ENCODE measurements at regions not wholly inside any gene's neighbourhood (a gene's known extent, or its start where the extent isn't known, plus 50 kb on each side); places are given as distances from the start of the nearest gene placed in this dataset.

DNA sequence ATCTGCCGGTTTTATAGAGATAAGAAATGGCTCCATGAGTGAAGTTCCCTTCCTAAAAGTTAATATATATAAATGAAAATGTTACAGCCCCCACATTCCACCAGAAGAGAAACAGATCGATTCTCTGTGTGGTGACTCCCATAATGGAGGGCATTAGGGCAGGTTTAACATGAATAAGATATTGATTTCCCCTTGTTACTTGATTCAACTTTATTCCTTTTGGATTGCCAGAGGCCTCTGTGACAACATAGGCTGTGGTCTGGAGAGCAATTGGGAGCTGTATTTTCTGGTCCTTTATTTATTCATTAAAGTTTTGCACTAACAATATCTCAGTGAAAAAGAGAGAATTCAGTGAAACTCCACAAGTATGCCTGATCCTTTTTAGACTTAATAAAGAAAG lies 125.2 kb upstream of the CCDC196 start:
- no peaks in the 10 kb centered on the region for H3K27me3 ChIP-seq (ENCODE audit: control insufficient read depth in 1 of 2, insufficient read depth in 2 of 2, low read length in 2 of 2)
- WGBS, 2 donors: 28 to 31% methylated on average over 2 of the region's 2 CpGs
- no peaks in the 10 kb centered on the region for H3K36me3 ChIP-seq (ENCODE audit: control insufficient read depth in 2 of 2, insufficient read depth in 2 of 2, low read length in 1 of 2)

GRCh38 chr14:66365388-66365787 lies 120.8 kb upstream of the CCDC196 start:
- H3K27ac ChIP-seq (ENCODE audit: low read depth in 2 of 2, low read length in 1 of 2): no peak overlapping the region
- H3K4me1 ChIP-seq (ENCODE audit: control insufficient read depth in 2 of 2, insufficient read depth in 2 of 2, low read length in 1 of 2): no peaks in the 10 kb centered on the region
- no peaks in the 10 kb centered on the region for H3K9me3 ChIP-seq (ENCODE audit: control insufficient read depth in 2 of 2, insufficient read depth in 1 of 2, low read depth in 1 of 2, low read length in 1 of 2)
- no peaks in the 10 kb centered on the region for H3K27me3 ChIP-seq (ENCODE audit: control insufficient read depth in 1 of 2, insufficient read depth in 2 of 2, low read length in 2 of 2)
- H3K36me3 ChIP-seq (ENCODE audit: control insufficient read depth in 2 of 2, insufficient read depth in 2 of 2, low read length in 1 of 2): no peaks in the 10 kb centered on the region
- 77 to 95% methylated on average over 4 of the region's 4 CpGs for WGBS, 2 donors
- H3K4me3 ChIP-seq (ENCODE audit: low read depth in 1 of 2, low read length in 2 of 2): no peak overlapping the region

More for the DNA sequence above, 125.2 kb upstream of the CCDC196 start:
- H3K9me3 ChIP-seq (ENCODE audit: control insufficient read depth in 2 of 2, insufficient read depth in 1 of 2, low read depth in 1 of 2, low read length in 1 of 2): no peaks in the 10 kb centered on the region
- H3K4me1 ChIP-seq (ENCODE audit: control insufficient read depth in 2 of 2, insufficient read depth in 2 of 2, low read length in 1 of 2): no peaks in the 10 kb centered on the region
- H3K27ac ChIP-seq (ENCODE audit: low read depth in 2 of 2, low read length in 1 of 2): no peak overlapping the region
- no peak overlapping the region for H3K4me3 ChIP-seq (ENCODE audit: low read depth in 1 of 2, low read length in 2 of 2)

- H3K9me3 ChIP-seq (ENCODE audit: control insufficient read depth in 2 of 2, insufficient read depth in 1 of 2, low read depth in 1 of 2, low read length in 1 of 2): no peaks in the 10 kb centered on the region
- no peaks in the 10 kb centered on the region for H3K4me1 ChIP-seq (ENCODE audit: control insufficient read depth in 2 of 2, insufficient read depth in 2 of 2, low read length in 1 of 2)
- WGBS, 2 donors: 74 to 83% methylated on average over 4 of the region's 4 CpGs
- no peak overlapping the region for H3K27ac ChIP-seq (ENCODE audit: low read depth in 2 of 2, low read length in 1 of 2)
- H3K27me3 ChIP-seq (ENCODE audit: control insufficient read depth in 1 of 2, insufficient read depth in 2 of 2, low read length in 2 of 2): no peaks in the 10 kb centered on the region
- H3K36me3 ChIP-seq (ENCODE audit: control insufficient read depth in 2 of 2, insufficient read depth in 2 of 2, low read length in 1 of 2): no peaks in the 10 kb centered on the region
- H3K4me3 ChIP-seq (ENCODE audit: low read depth in 1 of 2, low read length in 2 of 2): no peak overlapping the region
Observed at GRCh38 chr14:66369157-66369697, 116.9 kb upstream of the CCDC196 start.

GRCh38 chr14:66371776-66372175 lies 114.4 kb upstream of the CCDC196 start:
- Histone ChIP-seq H3K9me3 (ENCODE audit: control insufficient read depth in 2 of 2, insufficient read depth in 1 of 2, low read depth in 1 of 2, low read length in 1 of 2) (no peaks in the 10 kb centered on the region), H3K4me3 (ENCODE audit: low read depth in 1 of 2, low read length in 2 of 2) (no peak overlapping the region), H3K27me3 (ENCODE audit: control insufficient read depth in 1 of 2, insufficient read depth in 2 of 2, low read length in 2 of 2) (no peaks in the 10 kb centered on the region), H3K27ac (ENCODE audit: low read depth in 2 of 2, low read length in 1 of 2) (no peak overlapping the region), H3K36me3 (ENCODE audit: control insufficient read depth in 2 of 2, insufficient read depth in 2 of 2, low read length in 1 of 2) (no peaks in the 10 kb centered on the region), H3K4me1 (ENCODE audit: control insufficient read depth in 2 of 2, insufficient read depth in 2 of 2, low read length in 1 of 2) (no peaks in the 10 kb centered on the region)
- WGBS, 2 donors: 65 to 76% methylated on average over 2 of the region's 2 CpGs

DNA sequence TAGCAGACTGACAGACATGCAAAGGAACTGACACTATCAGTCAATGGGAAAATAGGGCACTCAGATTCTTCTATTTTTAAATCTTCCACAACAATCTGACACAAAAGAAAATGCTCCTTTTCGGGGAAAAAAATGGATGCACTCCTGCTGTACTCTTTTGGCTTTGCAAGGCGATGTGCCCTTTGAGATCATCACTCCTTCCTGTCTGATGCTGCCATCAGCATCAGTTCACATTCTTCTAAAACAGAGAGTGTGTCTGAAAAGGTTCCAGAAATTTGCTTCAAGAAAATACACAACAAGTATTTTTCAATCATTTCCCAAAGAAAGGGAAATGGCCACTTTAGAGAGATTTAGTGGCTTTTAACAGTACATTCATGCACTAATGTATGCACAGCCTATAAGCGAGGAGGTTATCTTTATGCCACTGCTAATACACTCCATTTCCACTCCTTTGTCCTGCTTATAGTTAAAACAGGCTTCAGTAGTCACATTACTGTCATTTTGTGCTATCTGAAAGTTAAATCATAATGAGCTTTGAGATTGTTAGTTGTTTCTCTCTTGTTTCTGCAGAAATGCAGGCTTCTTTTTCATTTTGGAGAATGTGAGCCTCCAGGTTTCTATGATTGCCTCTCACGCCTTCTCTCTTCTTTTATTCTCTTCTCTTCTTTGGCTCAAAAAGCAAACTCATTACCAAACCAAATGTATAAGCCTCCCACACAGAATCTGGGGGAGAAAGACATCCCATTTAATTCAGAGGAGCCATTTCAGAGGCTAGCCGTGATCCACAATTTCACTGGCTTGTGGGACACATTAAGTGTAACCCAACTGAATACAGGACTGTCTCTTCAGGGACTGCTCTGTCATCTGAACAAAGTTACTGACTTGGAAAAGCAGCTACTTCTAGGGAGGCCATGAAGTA lies 110.9 kb upstream of the CCDC196 start:
- Histone ChIP-seq H3K27ac (ENCODE audit: low read depth in 2 of 2, low read length in 1 of 2) (no peak overlapping the region), H3K4me3 (ENCODE audit: low read depth in 1 of 2, low read length in 2 of 2) (no peak overlapping the region), H3K27me3 (ENCODE audit: control insufficient read depth in 1 of 2, insufficient read depth in 2 of 2, low read length in 2 of 2) (no peaks in the 10 kb centered on the region), H3K9me3 (ENCODE audit: control insufficient read depth in 2 of 2, insufficient read depth in 1 of 2, low read depth in 1 of 2, low read length in 1 of 2) (no peaks in the 10 kb centered on the region), H3K36me3 (ENCODE audit: control insufficient read depth in 2 of 2, insufficient read depth in 2 of 2, low read length in 1 of 2) (no peaks in the 10 kb centered on the region), H3K4me1 (ENCODE audit: control insufficient read depth in 2 of 2, insufficient read depth in 2 of 2, low read length in 1 of 2) (peaks cover 3 to 7% of the 10 kb centered on the region in 2 donors)
- WGBS, 2 donors: 85 to 87% methylated on average over 5 of the region's 5 CpGs

DNA sequence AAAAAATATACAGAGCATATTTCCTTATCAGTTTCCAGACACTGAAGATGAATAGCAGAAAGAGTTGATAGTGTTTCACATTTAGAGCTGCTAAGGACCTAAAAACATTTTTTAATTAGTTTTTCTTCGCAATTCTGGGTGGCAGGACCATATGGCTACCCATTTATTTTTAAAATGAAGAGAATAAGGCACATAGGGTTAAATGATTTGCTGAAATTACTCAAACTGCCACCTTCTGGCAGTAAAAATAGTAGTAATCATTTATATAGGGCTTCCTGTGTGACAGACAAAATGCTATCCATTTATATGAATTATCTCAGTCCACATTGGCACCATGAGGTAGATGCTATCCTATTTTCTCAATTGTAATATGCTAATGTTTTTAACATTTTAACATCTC lies 108.6 kb upstream of the CCDC196 start:
- 87 to 89% methylated on average over 1 of the region's 1 CpG for WGBS, 2 donors
- Histone ChIP-seq H3K27ac (ENCODE audit: low read depth in 2 of 2, low read length in 1 of 2) (no peak overlapping the region), H3K36me3 (ENCODE audit: control insufficient read depth in 2 of 2, insufficient read depth in 2 of 2, low read length in 1 of 2) (no peaks in the 10 kb centered on the region), H3K4me1 (ENCODE audit: control insufficient read depth in 2 of 2, insufficient read depth in 2 of 2, low read length in 1 of 2) (peaks cover 3 to 7% of the 10 kb centered on the region in 2 donors), H3K9me3 (ENCODE audit: control insufficient read depth in 2 of 2, insufficient read depth in 1 of 2, low read depth in 1 of 2, low read length in 1 of 2) (no peaks in the 10 kb centered on the region), H3K27me3 (ENCODE audit: control insufficient read depth in 1 of 2, insufficient read depth in 2 of 2, low read length in 2 of 2) (no peaks in the 10 kb centered on the region), H3K4me3 (ENCODE audit: low read depth in 1 of 2, low read length in 2 of 2) (no peak overlapping the region)

- H3K36me3 ChIP-seq (ENCODE audit: control insufficient read depth in 2 of 2, insufficient read depth in 2 of 2, low read length in 1 of 2): no peaks in the 10 kb centered on the region
- H3K9me3 ChIP-seq (ENCODE audit: control insufficient read depth in 2 of 2, insufficient read depth in 1 of 2, low read depth in 1 of 2, low read length in 1 of 2): no peaks in the 10 kb centered on the region
- no peak overlapping the region for H3K27ac ChIP-seq (ENCODE audit: low read depth in 2 of 2, low read length in 1 of 2)
- WGBS, 2 donors: 64 to 72% methylated on average over 4 of the region's 4 CpGs
- H3K4me1 ChIP-seq (ENCODE audit: control insufficient read depth in 2 of 2, insufficient read depth in 2 of 2, low read length in 1 of 2): peaks cover 3 to 7% of the 10 kb centered on the region in 2 donors
- H3K4me3 ChIP-seq (ENCODE audit: low read depth in 1 of 2, low read length in 2 of 2): no peak overlapping the region
- no peaks in the 10 kb centered on the region for H3K27me3 ChIP-seq (ENCODE audit: control insufficient read depth in 1 of 2, insufficient read depth in 2 of 2, low read length in 2 of 2)
Observed at GRCh38 chr14:66378712-66379505, 107.3 kb upstream of the CCDC196 start.

DNA sequence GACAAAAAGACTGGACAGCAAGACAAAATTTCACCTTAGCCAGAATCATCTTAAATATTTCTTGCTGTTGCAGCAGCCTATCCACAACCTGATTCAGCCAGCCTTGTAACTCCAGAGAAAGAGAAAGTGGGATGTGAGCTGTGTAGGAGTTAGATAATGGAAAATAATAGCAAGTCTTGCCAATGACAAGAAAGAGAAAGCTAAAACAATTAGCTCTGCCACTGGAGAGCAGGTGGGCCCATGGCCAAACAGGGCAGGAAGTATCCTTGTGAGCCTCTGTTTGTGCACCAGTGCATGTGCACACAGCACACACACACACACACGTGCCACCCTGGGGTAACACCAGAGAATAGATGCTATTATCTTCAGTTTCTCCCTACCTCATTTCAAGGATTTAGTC lies 106.0 kb upstream of the CCDC196 start:
- Histone ChIP-seq H3K36me3 (ENCODE audit: control insufficient read depth in 2 of 2, insufficient read depth in 2 of 2, low read length in 1 of 2) (no peaks in the 10 kb centered on the region), H3K4me1 (ENCODE audit: control insufficient read depth in 2 of 2, insufficient read depth in 2 of 2, low read length in 1 of 2) (peaks cover 3 to 7% of the 10 kb centered on the region in 2 donors), H3K9me3 (ENCODE audit: control insufficient read depth in 2 of 2, insufficient read depth in 1 of 2, low read depth in 1 of 2, low read length in 1 of 2) (no peaks in the 10 kb centered on the region), H3K27ac (ENCODE audit: low read depth in 2 of 2, low read length in 1 of 2) (no peak overlapping the region), H3K4me3 (ENCODE audit: low read depth in 1 of 2, low read length in 2 of 2) (no peak overlapping the region), H3K27me3 (ENCODE audit: control insufficient read depth in 1 of 2, insufficient read depth in 2 of 2, low read length in 2 of 2) (no peaks in the 10 kb centered on the region)
- 13 to 35% methylated on average over 1 of the region's 1 CpG for WGBS, 2 donors

DNA sequence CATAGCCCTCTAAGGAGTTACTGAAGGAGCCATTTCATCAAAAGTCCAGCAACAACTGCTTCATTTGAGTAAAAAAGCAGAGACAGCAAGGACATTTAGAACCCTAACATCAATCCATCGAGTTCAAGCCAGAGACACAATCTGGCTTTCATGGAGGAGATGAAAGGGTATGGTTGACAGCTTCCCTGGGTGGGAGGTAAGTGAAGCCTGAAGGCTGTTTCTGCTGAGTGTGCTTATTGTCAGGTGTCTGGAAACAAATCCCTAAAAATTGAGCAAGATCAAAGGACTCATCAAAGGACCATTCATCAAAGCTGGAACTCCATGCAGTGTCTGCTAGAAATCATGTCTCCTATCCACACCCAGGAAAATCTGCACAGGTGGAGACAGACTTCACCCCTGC lies 104.4 kb upstream of the CCDC196 start:
- no peak overlapping the region for H3K27ac ChIP-seq (ENCODE audit: low read depth in 2 of 2, low read length in 1 of 2)
- 37 to 41% methylated on average over 1 of the region's 1 CpG for WGBS, 2 donors
- H3K9me3 ChIP-seq (ENCODE audit: control insufficient read depth in 2 of 2, insufficient read depth in 1 of 2, low read depth in 1 of 2, low read length in 1 of 2): no peaks in the 10 kb centered on the region
- H3K27me3 ChIP-seq (ENCODE audit: control insufficient read depth in 1 of 2, insufficient read depth in 2 of 2, low read length in 2 of 2): no peaks in the 10 kb centered on the region
- no peak overlapping the region for H3K4me3 ChIP-seq (ENCODE audit: low read depth in 1 of 2, low read length in 2 of 2)
- no peaks in the 10 kb centered on the region for H3K36me3 ChIP-seq (ENCODE audit: control insufficient read depth in 2 of 2, insufficient read depth in 2 of 2, low read length in 1 of 2)
- peaks cover 3 to 7% of the 10 kb centered on the region in 2 donors for H3K4me1 ChIP-seq (ENCODE audit: control insufficient read depth in 2 of 2, insufficient read depth in 2 of 2, low read length in 1 of 2)

All from esophagus (tissue), 2 donors.